Amniotic stem cell (primary cell): ENCODE measurements at regions not wholly inside any gene's neighbourhood (a gene's known extent, or its start where the extent isn't known, plus 50 kb on each side); places are given as distances from the start of the nearest gene placed in this dataset.
"Not testable (repeated sequence)": the region's sequence is repeated elsewhere in the genome, so short reads cannot be mapped to it uniquely, and the experiment has no call there.

Source experiments
- DNase-seq: peaks from one replicate; lab custom pipeline; 2025; lab: John Stamatoyannopoulos, UW

DNA sequence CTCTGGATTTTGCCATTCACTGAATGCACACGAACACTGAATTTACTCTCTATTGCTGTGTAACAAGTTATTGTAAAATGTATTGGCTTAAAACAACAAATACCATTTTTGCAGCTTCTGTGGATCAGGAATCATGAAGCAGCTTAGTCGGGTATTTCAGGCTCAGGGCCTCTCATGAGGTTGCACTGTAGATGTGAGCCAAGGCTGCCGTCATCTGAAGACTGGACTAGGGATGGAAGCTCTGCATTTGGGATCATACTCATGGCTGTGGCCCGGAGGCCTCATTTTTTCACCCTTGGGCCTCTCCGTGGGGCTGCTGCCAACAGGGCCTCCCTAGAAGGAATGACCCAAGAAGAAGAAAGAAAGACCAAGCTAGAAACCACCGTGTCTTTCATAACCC lies 492.4 kb upstream of the CDH4 start:
- no peak for DNase-seq

DNA sequence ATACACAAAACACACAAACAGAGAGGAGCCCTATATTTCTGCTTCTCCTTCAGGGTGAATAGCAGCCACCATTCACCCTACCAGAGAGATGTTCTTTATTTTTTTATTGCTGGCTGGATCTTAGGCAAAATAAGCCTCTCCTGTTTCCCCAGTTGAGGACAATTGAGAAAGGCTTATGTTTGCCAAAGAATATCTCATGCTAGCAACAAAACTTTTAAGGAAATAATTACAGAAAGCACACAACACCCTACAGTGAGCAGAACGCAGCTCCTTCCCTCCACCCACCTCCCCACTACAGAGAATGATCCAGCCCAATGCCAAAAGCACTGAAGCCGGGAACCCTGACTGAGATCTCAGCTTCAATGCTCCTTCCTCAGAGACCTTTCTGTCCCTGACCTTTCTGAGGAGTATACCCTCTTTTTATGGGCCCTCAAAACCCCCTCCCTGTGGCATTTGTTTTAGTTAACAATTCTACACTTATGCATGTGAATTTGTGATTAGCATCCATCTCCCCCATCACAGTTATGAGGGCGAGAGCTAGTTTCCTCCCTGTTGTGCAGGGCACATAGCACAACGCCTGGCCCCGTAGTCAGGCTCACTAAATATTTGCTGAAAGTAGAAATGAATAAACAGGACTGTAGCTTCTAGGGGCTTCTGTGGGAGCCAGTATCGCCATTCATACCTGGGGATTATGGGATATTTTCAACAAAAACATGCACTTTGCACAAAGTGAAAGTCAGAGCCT lies 491.6 kb upstream of the CDH4 start:
- no peak for DNase-seq

DNA sequence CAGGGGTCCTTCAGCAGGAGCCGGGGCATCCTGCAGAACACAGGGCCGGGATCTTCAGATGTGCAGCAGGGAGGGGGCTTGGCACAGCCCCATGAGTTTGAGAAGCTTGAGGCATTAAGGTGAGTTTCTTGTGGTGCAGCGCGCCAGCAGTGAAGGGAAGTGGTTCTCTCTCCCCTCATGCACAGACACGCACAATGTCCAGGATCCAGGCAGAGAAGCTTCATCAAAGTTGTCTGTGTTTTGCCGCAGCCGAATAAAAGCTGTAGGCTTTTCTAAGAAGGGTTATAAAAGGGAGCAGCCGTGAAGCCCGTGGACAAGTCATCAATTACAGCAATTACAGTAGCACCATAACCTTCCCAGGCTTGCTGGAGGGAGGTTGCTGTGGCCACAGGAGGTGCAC lies 491.0 kb upstream of the CDH4 start:
- DNase-seq: no peak

DNA sequence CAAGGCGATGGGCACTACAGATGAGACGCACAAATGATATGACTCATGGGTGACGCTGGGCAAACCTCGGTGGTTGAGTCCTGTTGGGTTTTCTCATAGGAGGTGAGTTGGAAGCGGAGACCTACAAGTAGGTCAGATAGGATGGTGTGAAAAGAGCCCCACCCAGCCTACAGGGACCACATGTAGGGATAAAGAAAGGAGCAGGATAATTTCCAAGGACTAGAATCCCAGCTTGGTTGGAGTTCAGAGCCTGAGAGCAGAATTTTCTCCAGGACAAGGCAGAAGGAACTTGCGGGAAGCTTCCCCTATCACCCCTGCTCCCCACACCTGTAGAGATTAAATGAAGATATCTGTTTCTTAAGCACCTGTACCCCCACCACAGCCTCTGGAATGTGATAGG lies 489.7 kb upstream of the CDH4 start:
- DNase-seq: no peak

DNA sequence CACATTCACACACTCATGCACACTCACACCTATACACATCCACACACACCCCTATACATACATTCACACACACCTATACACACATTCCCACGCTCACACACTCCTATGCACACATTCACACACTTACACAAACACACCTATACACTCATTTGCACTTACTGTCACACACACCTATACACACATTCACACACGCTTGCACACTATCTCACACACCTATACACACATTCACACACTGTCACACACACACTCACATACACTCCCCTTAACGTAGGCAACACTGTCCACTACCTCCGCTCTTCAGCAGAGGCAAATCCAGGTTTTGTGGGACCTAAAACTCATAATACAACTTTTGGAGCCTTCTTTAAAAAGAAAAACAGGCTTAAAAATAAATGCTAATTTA lies 487.7 kb upstream of the CDH4 start:
- DNase-seq: no peak

DNA sequence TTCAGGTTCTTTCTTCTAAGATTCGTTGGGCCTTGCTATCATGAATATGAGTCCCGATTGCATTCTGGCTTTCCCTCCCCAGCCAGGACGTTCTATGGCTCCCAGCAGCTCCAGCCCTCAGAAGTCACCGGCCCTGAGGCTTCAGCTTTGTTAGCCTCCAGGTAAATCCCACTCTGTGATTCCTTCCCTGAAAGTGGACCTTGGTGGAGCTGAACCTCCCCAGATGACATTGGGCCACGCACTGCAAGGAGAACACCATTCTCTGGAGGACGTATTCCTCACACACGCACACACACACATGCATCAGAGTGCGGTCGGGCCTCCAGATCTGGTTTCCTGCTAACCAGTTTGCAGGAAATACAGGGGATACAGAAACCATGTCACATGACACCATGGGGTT lies 487.3 kb upstream of the CDH4 start:
- no peak for DNase-seq

DNA sequence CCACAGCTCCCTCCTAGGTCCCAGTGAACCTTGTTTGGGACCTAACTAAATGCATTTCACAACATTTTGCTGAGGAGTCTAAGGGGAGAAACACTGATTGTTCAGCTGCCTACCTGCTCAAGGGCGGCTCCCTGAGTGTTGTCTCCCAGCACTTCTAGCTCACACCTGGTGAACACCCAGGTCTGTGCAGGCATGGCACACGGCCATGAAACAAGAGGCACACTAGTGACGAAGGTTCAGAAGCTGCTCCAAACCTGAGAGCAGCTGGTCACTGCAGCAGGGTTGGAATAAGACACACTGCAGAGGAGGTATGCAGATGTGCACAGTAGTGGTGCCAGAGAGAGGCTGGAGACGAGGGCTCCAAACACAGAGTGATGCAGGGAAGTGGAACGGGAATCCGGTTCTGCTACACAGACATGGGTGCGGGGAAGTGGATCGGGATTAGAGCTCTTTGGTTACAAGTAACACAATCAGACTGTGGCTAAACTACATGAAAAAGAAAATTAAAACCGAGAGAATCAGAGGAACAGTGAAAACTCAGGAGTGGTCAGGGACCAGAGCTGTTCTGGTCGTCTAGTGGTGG lies 486.1 kb upstream of the CDH4 start:
- DNase-seq: no peak

DNA sequence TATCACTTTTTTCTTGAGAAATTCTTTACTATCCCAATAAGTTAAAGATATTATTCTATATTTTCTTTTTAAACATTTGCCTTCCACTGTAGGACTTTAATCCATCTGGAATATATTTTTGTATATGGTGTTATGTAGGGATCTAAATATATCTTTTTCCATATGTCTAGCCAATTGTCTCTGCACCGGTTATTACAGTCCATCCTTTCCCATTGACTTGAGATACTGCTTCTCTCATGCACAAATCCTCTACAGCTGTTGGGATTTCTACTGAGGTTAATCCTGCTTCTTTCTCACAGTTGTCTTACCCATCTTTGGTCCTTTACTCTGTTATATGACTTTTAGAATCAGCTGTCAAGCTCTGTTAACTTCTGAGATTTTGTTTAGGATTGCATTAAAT lies 483.8 kb upstream of the CDH4 start:
- DNase-seq: no peak

DNA sequence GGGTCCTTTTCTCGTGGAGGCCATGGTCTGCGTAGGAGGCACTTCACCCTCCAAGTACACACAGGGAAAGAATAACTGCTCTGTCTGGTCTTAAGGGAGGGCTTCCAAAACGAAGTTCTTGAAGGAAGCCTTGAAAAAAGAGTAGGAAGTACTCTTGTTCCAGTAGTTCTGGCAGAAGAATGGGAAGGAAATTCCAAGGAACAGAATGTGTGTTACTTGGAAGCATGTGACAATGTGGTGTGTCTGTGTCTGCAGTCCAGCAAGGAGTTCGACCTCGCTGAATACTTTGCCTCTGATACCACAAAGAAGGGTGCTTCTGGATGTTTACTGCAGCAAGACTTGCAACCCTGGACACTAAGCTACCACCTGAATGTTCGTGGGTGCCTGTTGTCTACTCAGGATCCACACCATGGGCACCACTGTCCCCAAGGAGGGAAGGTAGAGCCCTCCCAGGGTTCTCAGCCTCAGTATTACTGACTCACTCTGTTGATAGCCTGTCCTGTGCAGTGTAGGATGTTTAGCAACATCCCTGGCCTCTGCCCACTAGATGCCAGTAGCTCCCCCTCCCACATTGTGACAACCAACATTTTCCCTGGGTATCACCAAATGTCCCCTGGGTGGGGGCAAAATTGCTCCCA lies 471.6 kb upstream of the CDH4 start:
- DNase-seq: no peak

DNA sequence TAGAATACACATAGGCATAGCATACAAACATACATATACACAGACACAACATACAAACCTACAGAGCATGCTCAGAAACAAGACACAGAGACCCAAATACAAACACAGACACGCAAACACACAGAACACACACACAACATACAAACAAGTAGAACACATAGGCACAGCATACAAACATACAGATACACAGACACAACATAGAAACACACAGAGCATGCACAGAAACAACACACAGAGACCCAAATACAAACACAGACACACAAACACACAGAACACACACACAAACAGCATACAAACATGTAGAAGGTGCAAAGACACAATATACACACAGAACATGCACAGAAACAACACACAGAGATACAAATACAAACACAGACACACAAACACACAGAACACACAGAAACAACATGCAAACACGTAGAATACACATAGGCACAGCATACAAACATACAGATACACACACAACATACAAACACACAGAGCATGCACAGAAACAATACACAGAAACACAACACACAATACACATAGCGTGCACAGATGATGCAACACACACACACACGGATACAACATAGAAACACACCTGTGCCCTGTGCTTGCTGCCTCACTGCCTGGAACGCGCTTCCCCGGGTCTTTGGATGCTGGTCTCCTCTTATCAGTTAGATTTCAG lies 469.0 kb upstream of the CDH4 start:
- DNase-seq: no peak

DNA sequence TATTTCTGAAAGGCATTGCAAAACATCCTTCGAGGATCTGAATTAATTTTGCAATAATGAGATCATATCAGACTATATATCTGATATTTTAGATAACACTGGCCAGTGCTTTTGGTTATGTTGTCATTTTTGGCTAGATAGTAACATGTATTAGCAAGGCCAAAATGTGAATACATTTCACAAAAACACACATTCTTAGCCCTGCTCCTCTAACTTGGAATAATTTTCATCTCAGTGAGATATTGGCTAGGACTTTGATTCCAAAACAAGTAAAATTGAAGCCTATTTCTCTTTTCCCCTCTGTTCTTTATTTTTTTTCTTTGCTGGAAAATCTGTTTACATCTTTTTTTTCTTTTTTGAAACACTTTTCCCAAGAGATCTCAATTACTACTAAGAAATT lies 466.8 kb upstream of the CDH4 start:
- no peak for DNase-seq

DNA sequence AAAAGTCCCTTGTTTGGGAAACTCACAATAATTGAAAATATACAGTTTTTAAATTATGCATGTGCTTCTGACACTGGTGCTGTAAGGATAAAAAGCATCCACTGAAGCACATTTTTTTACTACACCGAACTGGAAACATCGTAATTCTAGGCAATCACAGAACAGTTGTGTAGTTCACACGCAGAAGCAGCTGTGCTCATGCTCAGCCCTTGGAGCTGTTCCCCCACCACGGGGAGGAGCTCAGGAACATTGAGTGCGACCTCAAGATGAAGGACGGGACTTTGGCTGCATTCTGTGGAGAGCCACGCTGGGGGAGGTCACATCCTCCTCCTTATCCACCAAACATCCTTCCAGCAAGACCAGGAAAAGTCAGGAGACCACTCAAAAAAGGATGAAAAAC lies 466.3 kb upstream of the CDH4 start:
- DNase-seq: no peak

DNA sequence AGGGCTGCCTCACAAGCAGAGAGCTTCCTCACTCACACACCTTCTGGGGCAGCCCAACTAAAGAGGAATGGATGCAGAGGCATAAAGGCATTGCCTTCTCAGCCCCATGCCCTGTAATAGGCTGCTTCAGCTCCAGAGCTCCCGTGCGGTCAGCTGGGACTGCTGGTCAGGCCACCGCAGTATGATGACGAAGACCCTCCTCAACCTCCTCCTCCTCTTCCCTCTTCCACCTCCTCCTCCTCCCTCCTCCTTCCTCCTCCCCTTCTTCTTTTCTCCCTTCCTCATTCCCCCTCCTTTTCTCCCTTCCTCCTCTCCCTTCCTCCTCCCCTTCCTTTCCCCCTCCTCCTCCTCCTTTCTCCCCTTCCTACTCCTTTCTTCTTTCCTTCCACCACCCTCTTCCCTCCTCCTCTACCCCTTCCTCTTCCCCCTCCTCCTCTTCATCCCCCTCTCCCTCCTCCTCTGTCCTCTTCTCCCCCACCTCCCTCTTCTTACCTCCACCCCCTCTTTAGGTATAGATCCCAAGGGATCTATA lies 465.3 kb upstream of the CDH4 start:
- no peak for DNase-seq

DNA sequence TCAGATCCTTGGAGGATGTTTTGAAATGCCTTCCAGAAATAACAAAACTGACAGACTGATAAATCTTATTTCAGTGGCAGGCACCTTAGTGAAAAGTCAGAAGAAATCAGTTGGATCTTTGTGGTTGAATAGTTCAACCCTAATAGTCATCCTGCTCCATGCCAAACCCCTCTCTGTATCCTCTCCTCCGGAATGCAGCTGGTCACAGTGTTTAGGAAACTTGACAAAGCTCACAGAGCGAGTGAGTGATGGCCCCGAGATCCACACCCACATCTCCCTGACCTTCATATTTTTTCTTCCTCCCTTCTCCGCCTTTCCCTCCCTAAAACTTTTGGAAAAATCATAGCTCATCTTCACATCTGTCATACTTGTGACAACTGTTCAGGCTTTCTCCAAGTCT lies 464.8 kb upstream of the CDH4 start:
- DNase-seq: no peak

DNA sequence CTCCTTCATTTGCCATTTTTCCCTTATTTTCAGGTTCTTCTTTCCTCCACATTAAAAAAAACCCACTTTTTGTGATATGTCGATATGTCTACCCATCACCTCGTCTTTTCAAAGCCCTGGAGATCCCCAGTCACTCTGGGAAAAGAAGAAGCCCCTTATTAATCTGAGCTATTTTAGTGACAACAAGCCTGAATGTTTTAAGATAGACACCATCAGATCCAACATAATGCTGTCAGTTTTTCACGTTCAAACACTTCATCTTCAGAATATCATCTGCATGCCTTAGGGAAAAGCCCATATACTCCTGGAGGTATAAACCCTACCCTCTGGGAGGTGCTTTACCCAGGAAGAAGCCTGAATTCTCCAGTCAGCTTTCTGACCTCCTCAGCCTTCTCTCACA lies 464.0 kb upstream of the CDH4 start:
- no peak for DNase-seq

DNA sequence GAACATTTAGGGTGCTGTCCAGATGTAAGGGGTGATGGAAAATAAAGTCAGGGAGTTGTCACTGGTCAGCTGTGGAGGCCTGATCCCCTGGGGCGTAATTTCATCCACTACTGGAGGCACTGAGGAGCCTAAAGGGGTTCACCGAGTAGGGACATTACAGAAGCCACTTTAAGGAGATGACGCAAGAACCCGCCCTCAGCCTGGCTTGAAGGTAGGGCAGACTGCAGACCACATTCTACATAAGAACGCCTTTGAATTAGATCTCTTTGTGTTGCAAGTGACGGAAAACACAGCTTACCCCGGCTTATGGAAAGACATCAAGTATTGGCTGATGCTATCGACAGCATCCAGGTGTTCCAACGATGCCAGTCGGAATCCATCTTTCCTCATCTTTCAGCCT lies 462.7 kb upstream of the CDH4 start:
- no peak for DNase-seq

DNA sequence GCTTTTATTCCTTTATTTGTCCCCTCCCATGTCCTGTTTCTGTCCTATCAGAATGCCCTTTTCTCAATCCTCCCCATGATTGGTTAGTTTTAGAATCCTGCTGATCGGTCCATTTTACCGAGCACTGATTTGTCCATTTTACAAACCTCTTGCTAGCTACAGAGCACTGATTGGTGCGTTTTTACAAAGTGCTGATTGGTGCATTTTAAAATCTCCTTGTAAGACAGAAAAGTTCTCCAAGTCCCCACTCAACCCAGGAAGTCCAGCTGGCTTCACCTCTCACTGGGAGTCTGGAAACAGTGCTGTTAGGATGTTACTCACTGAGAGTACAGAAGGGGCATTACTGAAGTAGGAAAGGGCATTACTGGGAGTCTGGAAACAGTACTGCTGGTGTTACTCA lies 461.7 kb upstream of the CDH4 start:
- DNase-seq: not testable (repeated sequence)

DNA sequence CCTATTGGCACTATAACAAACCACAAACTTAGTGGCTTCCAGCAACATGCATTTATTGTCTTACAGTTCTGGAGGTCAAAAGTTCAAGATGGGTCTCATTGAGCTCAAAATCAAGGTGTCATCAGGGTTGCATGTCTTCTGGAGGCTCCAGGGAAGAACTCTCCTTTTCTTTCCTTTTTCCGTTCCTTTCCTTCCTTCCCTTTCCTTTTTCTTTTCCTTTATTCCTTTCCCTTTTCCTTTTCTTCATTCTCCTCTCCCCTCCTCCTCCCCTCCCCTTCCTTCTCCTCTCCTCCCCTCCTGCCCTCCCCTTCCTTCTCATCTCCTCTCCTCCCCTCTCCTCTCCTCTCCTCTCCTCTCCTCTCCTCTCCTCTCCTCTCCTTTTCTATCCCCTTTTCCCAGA lies 460.2 kb upstream of the CDH4 start:
- no peak for DNase-seq

DNA sequence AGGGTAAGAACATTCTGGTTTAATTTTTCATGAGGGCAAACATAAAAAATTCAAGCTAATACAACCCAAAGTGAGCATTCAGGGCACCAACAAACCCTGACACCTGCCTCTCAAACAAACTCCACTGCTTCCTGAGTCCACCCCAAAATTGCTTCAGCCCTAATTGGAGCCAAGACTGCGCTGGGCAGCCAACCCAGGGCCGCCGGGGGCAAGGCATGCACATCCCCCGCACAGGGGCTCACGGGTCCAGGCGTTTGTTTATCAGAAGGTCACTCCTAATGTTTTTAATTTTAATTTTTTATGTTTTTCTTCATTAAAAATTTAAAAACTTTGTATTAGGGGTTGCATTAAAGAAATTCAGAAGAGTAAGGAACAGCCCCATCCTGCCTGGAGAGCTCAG lies 459.1 kb upstream of the CDH4 start:
- DNase-seq: no peak

DNA sequence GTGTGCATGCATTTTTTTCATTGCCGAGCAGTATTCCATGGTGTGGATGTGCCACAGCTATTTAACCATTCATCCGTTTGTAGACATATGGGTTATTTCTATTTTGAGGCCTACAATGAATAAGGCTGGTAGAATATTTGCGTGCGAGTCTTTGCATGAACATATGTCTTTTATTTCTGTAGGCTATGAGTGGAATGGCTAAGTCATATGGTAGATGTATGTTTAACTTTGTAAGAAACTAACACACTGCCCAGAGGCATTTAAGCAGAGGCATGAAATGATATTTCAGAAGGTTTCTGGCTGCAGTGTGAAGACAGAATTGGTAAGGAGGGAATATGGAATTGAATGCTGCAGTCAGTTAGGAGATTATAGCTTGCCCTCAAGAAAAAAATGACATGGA lies 457.4 kb upstream of the CDH4 start:
- DNase-seq: no peak

DNA sequence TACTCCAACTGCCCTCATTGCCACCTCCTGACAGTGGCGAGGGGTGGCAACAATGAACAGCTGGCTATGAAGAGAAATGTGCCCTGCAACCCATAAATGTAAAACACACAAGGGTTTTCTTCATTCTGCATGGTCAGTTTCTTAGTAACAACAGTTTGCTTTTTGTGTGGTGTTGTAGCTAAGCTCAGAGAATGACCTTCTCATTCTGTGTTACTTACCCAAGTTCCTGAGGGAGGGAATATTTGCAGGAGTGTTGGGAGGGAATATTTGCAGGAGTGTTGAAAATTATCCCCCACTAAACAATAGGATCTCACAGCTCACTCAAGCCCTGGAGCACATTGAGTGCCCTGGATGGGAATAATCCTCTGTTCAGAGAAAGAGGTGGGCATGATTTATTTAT lies 456.4 kb upstream of the CDH4 start:
- DNase-seq: no peak

DNA sequence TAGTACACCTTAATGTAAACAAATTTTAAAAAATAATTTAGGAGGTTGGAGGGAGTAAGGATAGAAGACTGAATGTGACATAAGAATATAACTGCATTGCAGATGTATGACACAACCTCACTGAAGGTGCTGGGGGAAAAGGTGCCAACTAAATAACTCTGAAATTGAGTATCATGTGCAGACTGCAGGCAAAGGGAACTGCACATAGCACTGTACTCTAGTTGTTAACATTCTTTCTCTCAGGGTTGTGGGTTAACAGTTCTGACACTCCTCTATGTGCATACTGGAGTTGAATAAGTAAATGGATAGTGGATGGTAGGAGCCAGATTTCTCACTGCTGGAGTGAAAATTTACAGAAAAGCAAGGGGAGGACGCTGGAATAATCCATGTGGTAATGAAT lies 451.9 kb upstream of the CDH4 start:
- no peak for DNase-seq

DNA sequence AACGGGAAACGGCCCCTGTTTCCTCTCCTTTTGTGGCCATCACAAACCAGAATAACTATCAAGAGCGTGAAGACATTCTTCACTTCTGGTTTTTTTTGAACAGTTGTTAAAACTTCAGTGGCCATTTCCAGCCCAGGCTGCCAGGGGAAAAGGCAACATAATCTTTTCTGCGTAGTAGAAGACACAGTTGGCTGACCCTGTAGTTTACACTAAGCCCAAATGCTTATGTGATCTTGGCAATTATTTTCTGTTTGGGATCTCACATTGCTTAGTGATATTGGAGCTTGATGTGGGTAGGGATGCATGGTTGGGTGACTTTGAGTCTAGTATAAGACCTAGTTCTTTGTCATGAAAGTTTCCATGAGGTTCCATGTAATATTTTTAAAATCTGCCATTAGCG lies 449.4 kb upstream of the CDH4 start:
- no peak for DNase-seq
